WTC11 (cell line): ENCODE measurements at regions not wholly inside any gene's neighbourhood (a gene's known extent, or its start where the extent isn't known, plus 50 kb on each side); places are given as distances from the start of the nearest gene placed in this dataset.

Experiments
- ATAC-seq: fragments of 200-7000 bp; cut with Tn5 transposase; 2 replicates; pipeline ENCODE4 v1.10.0; 2021; ENCODE audit warnings: mild to moderate bottlenecking, moderate library complexity
- CTCF ChIA-PET: fragments of 300-600 bp; sonication (Branson Sonifier 250); formaldehyde crosslinking; loops from one replicate; lab custom pipeline; 2021; ENCODE audit warnings: antibody characterized with exemption; lab: Charles Lee
- POLR2A ChIA-PET: fragments of 350-600 bp; sonication (Branson Sonifier 250); formaldehyde crosslinking; loops from one replicate; lab custom pipeline; 2021; ENCODE audit warnings: antibody characterized with exemption; lab: Charles Lee
- DNase-seq: peaks from one replicate; pipeline ENCODE4 v3.0.0; 2021; ENCODE audit warnings: low spot score
- H3K27ac Mint-ChIP-seq: 2 replicates; pipeline ENCODE4 v1.8.0; 2021; ENCODE audit warnings: mixed read lengths
- H3K27me3 Mint-ChIP-seq: 2 replicates; pipeline ENCODE4 v1.8.0; 2021; ENCODE audit warnings: low read depth, mild to moderate bottlenecking, moderate library complexity, mixed read lengths
- H3K36me3 Mint-ChIP-seq: 2 replicates; pipeline ENCODE4 v1.8.0; 2021; ENCODE audit warnings: mixed read lengths
- H3K4me1 Mint-ChIP-seq: 2 replicates; pipeline ENCODE4 v1.8.0; 2022; ENCODE audit warnings: mixed read lengths
- H3K4me3 Mint-ChIP-seq: 2 replicates; pipeline ENCODE4 v1.8.0; 2021; ENCODE audit warnings: mild to moderate bottlenecking, moderate library complexity, mixed read lengths
- H3K9me3 Mint-ChIP-seq: 2 replicates; pipeline ENCODE4 v1.8.0; 2021; ENCODE audit warnings: mixed read lengths
- CBFB ChIP-seq: sonication (generic); formaldehyde crosslinking; IDR thresholded peaks from 2 replicates; pipeline ENCODE4 v1.8.1; 2022; ENCODE audit warnings: mild to moderate bottlenecking, low read depth, missing genetic modification reagents
- CREB1 ChIP-seq: sonication (generic); formaldehyde crosslinking; IDR thresholded peaks from 2 replicates; pipeline ENCODE4 v1.8.0; 2023; ENCODE audit warnings: mild to moderate bottlenecking, missing genetic modification reagents
- ELF4 ChIP-seq: sonication (generic); formaldehyde crosslinking; IDR thresholded peaks from 2 replicates; pipeline ENCODE4 v1.8.1; 2022; ENCODE audit warnings: low read depth, mild to moderate bottlenecking, moderate library complexity, missing genetic modification reagents
- JUN ChIP-seq: sonication (generic); formaldehyde crosslinking; IDR thresholded peaks from 2 replicates; pipeline ENCODE4 v1.8.0; 2023; ENCODE audit warnings: mild to moderate bottlenecking, missing genetic modification reagents
- NR1H2 ChIP-seq: sonication (generic); formaldehyde crosslinking; IDR thresholded peaks from 2 replicates; pipeline ENCODE4 v1.9.0; 2021; ENCODE audit warnings: mild to moderate bottlenecking, moderate library complexity, missing genetic modification reagents
- SP1 ChIP-seq: sonication (generic); formaldehyde crosslinking; conservative IDR thresholded peaks from 2 replicates; pipeline ENCODE4 v1.8.1; 2022; ENCODE audit warnings: missing genetic modification reagents
- TP53 ChIP-seq: sonication (generic); formaldehyde crosslinking; IDR thresholded peaks from 2 replicates; pipeline ENCODE4 v1.8.1; 2023; ENCODE audit warnings: mild to moderate bottlenecking, missing genetic modification reagents
- ZBTB21 ChIP-seq: sonication (generic); formaldehyde crosslinking; IDR thresholded peaks from 2 replicates; pipeline ENCODE4 v1.8.1; 2023; ENCODE audit warnings: mild to moderate bottlenecking, missing genetic modification reagents, borderline replicate concordance
- ZNF138 ChIP-seq: sonication (generic); formaldehyde crosslinking; conservative IDR thresholded peaks from 2 replicates; pipeline ENCODE4 v1.8.1; 2022; ENCODE audit warnings: mild to moderate bottlenecking, moderate library complexity, missing genetic modification reagents
- ZNF232 ChIP-seq: sonication (generic); formaldehyde crosslinking; IDR thresholded peaks from 2 replicates; pipeline ENCODE4 v1.8.0; 2022; ENCODE audit warnings: mild to moderate bottlenecking, missing genetic modification reagents
- TF ChIP-seq, protein P1 (sequence below): sonication (generic); formaldehyde crosslinking; IDR thresholded peaks from 2 replicates; pipeline ENCODE4 v1.8.1; 2023; ENCODE audit warnings: mild to moderate bottlenecking, missing genetic modification reagents, moderate library complexity
- TF ChIP-seq, protein P2 (sequence below): sonication (generic); formaldehyde crosslinking; IDR thresholded peaks from 2 replicates; pipeline ENCODE4 v1.8.0; 2022; ENCODE audit warnings: mild to moderate bottlenecking, missing genetic modification reagents
- TF ChIP-seq, protein P3 (sequence below): fragments of 250-450 bp; sonication (Bioruptor Pico); IDR thresholded peaks from 2 replicates; pipeline ENCODE4 v1.9.0; 2021; ENCODE audit warnings: mild to moderate bottlenecking
- TF ChIP-seq, protein P4 (sequence below): sonication (generic); formaldehyde crosslinking; IDR thresholded peaks from 2 replicates; pipeline ENCODE4 v1.8.1; 2022; ENCODE audit warnings: low read depth, missing genetic modification reagents, borderline replicate concordance
- TF ChIP-seq, protein P5 (sequence below): fragments of 250-450 bp; sonication (Bioruptor Pico); IDR thresholded peaks from 2 replicates; pipeline ENCODE4 v1.9.0; 2021; ENCODE audit warnings: mild to moderate bottlenecking
- TF ChIP-seq, protein P6 (sequence below): fragments of 250-450 bp; sonication (Bioruptor Pico); IDR thresholded peaks from 2 replicates; pipeline ENCODE4 v1.9.0; 2021; ENCODE audit warnings: mild to moderate bottlenecking, borderline replicate concordance
- TF ChIP-seq, protein P7 (sequence below): sonication (generic); formaldehyde crosslinking; conservative IDR thresholded peaks from 2 replicates; pipeline ENCODE4 v1.8.1; 2023; ENCODE audit warnings: mild to moderate bottlenecking, low read depth, missing genetic modification reagents, moderate library complexity
- TF ChIP-seq, protein P8 (sequence below): fragments of 250-450 bp; sonication (Bioruptor Pico); IDR thresholded peaks from 2 replicates; pipeline ENCODE4 v1.8.0; 2021; ENCODE audit warnings: mild to moderate bottlenecking

DNA sequence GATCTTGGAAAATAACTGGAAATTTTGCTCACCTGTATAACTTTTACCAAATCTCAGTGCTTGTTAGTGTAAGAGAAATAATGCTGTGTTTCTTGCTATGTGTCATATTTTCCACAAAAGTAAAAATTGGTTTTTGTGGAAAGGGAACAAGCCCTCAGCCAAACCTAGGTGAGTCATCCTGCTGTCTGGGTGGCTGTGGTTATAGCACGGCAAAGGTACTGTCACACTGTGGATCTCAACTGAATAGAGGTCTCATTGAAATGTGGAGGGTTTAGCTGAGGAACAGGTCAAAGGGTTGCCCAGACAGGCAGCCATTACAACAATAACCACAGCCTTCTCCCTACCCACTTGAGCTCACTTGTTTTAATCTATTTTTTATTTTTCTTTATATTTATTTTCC is 338.8 kb upstream of the DACH1 start:
- H3K36me3 Mint-ChIP-seq: no peaks in the 10 kb centered on the region
- ChIA-PET CTCF (no interaction called here), POLR2A (no interaction called here)
- no peaks in the 10 kb centered on the region for H3K4me1 Mint-ChIP-seq
- H3K4me3 Mint-ChIP-seq: no peak overlapping the region
- no peaks in the 10 kb centered on the region for H3K9me3 Mint-ChIP-seq
- no peak for TF ChIP-seq ZNF232
- ATAC-seq (no peak), DNase-seq (no peak)
- no peaks in the 10 kb centered on the region for H3K27me3 Mint-ChIP-seq
- H3K27ac Mint-ChIP-seq: no peak overlapping the region

DNA sequence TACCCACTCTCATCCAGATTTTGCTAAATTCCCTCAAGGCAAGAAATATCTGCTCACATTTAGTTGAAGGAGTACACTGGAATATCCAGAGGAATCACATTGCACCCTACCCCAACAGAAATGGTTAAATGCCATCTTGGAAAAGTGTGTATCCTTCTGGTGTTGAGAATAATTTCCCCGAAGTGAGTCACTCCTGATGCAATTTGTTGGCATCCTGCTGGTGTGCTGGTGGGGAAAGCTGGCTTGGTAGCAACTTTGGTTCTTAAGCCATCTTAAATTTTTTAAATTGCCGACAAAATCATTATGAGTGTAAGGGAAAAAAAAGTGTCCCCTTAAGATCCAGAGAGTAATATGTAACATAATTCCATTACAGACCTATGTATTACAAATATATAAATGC is 337.3 kb upstream of the DACH1 start:
- Mint-ChIP-seq H3K27me3 (no peaks in the 10 kb centered on the region), H3K4me1 (peaks cover 4% of the 10 kb centered on the region), H3K4me3 (no peak overlapping the region), H3K9me3 (no peaks in the 10 kb centered on the region), H3K27ac (no peak overlapping the region), H3K36me3 (no peaks in the 10 kb centered on the region)
- ATAC-seq (no peak), DNase-seq (no peak)
- TF ChIP-seq JUN (no peak), NR1H2 (no peak), ZNF138 (CRISPR knock-in tag) (no peak), ZBTB21 (CRISPR knock-in tag) (no peak), ELF4 (no peak), SP1 (no peak), CREB1 (CRISPR knock-in tag) (no peak), CBFB (no peak), TP53 (CRISPR knock-in tag) (no peak)
- TF ChIP-seq, protein P1, sequence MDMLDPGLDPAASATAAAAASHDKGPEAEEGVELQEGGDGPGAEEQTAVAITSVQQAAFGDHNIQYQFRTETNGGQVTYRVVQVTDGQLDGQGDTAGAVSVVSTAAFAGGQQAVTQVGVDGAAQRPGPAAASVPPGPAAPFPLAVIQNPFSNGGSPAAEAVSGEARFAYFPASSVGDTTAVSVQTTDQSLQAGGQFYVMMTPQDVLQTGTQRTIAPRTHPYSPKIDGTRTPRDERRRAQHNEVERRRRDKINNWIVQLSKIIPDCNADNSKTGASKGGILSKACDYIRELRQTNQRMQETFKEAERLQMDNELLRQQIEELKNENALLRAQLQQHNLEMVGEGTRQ (CRISPR knock-in tag): no peak
- TF ChIP-seq, protein P2, sequence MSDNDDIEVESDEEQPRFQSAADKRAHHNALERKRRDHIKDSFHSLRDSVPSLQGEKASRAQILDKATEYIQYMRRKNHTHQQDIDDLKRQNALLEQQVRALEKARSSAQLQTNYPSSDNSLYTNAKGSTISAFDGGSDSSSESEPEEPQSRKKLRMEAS (CRISPR knock-in tag): no peak
- TF ChIP-seq, protein P3, sequence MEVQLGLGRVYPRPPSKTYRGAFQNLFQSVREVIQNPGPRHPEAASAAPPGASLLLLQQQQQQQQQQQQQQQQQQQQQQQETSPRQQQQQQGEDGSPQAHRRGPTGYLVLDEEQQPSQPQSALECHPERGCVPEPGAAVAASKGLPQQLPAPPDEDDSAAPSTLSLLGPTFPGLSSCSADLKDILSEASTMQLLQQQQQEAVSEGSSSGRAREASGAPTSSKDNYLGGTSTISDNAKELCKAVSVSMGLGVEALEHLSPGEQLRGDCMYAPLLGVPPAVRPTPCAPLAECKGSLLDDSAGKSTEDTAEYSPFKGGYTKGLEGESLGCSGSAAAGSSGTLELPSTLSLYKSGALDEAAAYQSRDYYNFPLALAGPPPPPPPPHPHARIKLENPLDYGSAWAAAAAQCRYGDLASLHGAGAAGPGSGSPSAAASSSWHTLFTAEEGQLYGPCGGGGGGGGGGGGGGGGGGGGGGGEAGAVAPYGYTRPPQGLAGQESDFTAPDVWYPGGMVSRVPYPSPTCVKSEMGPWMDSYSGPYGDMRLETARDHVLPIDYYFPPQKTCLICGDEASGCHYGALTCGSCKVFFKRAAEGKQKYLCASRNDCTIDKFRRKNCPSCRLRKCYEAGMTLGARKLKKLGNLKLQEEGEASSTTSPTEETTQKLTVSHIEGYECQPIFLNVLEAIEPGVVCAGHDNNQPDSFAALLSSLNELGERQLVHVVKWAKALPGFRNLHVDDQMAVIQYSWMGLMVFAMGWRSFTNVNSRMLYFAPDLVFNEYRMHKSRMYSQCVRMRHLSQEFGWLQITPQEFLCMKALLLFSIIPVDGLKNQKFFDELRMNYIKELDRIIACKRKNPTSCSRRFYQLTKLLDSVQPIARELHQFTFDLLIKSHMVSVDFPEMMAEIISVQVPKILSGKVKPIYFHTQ (CRISPR knock-in tag): no peak
- TF ChIP-seq, protein P4, sequence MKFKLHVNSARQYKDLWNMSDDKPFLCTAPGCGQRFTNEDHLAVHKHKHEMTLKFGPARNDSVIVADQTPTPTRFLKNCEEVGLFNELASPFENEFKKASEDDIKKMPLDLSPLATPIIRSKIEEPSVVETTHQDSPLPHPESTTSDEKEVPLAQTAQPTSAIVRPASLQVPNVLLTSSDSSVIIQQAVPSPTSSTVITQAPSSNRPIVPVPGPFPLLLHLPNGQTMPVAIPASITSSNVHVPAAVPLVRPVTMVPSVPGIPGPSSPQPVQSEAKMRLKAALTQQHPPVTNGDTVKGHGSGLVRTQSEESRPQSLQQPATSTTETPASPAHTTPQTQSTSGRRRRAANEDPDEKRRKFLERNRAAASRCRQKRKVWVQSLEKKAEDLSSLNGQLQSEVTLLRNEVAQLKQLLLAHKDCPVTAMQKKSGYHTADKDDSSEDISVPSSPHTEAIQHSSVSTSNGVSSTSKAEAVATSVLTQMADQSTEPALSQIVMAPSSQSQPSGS (CRISPR knock-in tag): no peak
- TF ChIP-seq, protein P5, sequence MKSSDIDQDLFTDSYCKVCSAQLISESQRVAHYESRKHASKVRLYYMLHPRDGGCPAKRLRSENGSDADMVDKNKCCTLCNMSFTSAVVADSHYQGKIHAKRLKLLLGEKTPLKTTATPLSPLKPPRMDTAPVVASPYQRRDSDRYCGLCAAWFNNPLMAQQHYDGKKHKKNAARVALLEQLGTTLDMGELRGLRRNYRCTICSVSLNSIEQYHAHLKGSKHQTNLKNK (CRISPR knock-in tag): no peak
- TF ChIP-seq, protein P6, sequence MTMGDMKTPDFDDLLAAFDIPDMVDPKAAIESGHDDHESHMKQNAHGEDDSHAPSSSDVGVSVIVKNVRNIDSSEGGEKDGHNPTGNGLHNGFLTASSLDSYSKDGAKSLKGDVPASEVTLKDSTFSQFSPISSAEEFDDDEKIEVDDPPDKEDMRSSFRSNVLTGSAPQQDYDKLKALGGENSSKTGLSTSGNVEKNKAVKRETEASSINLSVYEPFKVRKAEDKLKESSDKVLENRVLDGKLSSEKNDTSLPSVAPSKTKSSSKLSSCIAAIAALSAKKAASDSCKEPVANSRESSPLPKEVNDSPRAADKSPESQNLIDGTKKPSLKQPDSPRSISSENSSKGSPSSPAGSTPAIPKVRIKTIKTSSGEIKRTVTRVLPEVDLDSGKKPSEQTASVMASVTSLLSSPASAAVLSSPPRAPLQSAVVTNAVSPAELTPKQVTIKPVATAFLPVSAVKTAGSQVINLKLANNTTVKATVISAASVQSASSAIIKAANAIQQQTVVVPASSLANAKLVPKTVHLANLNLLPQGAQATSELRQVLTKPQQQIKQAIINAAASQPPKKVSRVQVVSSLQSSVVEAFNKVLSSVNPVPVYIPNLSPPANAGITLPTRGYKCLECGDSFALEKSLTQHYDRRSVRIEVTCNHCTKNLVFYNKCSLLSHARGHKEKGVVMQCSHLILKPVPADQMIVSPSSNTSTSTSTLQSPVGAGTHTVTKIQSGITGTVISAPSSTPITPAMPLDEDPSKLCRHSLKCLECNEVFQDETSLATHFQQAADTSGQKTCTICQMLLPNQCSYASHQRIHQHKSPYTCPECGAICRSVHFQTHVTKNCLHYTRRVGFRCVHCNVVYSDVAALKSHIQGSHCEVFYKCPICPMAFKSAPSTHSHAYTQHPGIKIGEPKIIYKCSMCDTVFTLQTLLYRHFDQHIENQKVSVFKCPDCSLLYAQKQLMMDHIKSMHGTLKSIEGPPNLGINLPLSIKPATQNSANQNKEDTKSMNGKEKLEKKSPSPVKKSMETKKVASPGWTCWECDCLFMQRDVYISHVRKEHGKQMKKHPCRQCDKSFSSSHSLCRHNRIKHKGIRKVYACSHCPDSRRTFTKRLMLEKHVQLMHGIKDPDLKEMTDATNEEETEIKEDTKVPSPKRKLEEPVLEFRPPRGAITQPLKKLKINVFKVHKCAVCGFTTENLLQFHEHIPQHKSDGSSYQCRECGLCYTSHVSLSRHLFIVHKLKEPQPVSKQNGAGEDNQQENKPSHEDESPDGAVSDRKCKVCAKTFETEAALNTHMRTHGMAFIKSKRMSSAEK (CRISPR knock-in tag): no peak
- TF ChIP-seq, protein P7, sequence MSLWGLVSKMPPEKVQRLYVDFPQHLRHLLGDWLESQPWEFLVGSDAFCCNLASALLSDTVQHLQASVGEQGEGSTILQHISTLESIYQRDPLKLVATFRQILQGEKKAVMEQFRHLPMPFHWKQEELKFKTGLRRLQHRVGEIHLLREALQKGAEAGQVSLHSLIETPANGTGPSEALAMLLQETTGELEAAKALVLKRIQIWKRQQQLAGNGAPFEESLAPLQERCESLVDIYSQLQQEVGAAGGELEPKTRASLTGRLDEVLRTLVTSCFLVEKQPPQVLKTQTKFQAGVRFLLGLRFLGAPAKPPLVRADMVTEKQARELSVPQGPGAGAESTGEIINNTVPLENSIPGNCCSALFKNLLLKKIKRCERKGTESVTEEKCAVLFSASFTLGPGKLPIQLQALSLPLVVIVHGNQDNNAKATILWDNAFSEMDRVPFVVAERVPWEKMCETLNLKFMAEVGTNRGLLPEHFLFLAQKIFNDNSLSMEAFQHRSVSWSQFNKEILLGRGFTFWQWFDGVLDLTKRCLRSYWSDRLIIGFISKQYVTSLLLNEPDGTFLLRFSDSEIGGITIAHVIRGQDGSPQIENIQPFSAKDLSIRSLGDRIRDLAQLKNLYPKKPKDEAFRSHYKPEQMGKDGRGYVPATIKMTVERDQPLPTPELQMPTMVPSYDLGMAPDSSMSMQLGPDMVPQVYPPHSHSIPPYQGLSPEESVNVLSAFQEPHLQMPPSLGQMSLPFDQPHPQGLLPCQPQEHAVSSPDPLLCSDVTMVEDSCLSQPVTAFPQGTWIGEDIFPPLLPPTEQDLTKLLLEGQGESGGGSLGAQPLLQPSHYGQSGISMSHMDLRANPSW (CRISPR knock-in tag): no peak
- TF ChIP-seq, protein P8, sequence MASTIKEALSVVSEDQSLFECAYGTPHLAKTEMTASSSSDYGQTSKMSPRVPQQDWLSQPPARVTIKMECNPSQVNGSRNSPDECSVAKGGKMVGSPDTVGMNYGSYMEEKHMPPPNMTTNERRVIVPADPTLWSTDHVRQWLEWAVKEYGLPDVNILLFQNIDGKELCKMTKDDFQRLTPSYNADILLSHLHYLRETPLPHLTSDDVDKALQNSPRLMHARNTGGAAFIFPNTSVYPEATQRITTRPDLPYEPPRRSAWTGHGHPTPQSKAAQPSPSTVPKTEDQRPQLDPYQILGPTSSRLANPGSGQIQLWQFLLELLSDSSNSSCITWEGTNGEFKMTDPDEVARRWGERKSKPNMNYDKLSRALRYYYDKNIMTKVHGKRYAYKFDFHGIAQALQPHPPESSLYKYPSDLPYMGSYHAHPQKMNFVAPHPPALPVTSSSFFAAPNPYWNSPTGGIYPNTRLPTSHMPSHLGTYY (CRISPR knock-in tag): no peak
- ChIA-PET CTCF (no interaction called here), POLR2A (no interaction called here)
